Lung (tissue), 11 donors: ENCODE measurements at regions not wholly inside any gene's neighbourhood (a gene's known extent, or its start where the extent isn't known, plus 50 kb on each side); places are given as distances from the start of the nearest gene placed in this dataset.

Experiments used
- ATAC-seq: fragments of 200-7000 bp; cut with Tn5 transposase; one replicate; pipeline ENCODE4 v1.9.1; 2020; ENCODE audit warnings: moderate number of reproducible peaks; ENCODE audit not compliant: insufficient read depth, low FRiP score
- DNase-seq, 3 donors: peaks; one replicate each; pipeline ENCODE4 v3.0.0-alpha.2; 2013 to 2017
- H3K27ac ChIP-seq, 2 donors: one replicate each; pipeline ENCODE4 v1.5.1; 2013; ENCODE audit warnings: mild to moderate bottlenecking in 2 of 2, moderate library complexity in 2 of 2, control low read depth in 1 of 2, inconsistent platforms in 1 of 2, low read depth in 1 of 2, low read length in 1 of 2
- H3K27me3 ChIP-seq, 3 donors: one replicate each; pipeline ENCODE4 v1.5.1; 2013; ENCODE audit warnings: low read length in 2 of 3; ENCODE audit not compliant: control insufficient read depth in 3 of 3, insufficient read depth in 3 of 3
- H3K36me3 ChIP-seq, 4 donors: one replicate each; pipeline ENCODE4 v1.5.1; 2013; ENCODE audit warnings: low read length in 4 of 4, mild to moderate bottlenecking in 1 of 4, moderate library complexity in 1 of 4; ENCODE audit not compliant: control insufficient read depth in 4 of 4, insufficient read depth in 4 of 4
- H3K4me1 ChIP-seq, 5 donors: one replicate each; pipeline ENCODE4 v1.5.1; 2013; ENCODE audit warnings: low read length in 5 of 5, mild to moderate bottlenecking in 2 of 5, moderate library complexity in 1 of 5; ENCODE audit not compliant: control insufficient read depth in 5 of 5, insufficient read depth in 5 of 5
- H3K4me3 ChIP-seq: one replicate; pipeline ENCODE4 v1.5.1; 2013; ENCODE audit warnings: mild to moderate bottlenecking, control low read depth, moderate library complexity
- H3K9ac ChIP-seq, 2 donors: one replicate each; pipeline ENCODE4 v1.5.1; 2013; ENCODE audit warnings: low read length in 2 of 2, control low read depth in 1 of 2; ENCODE audit not compliant: insufficient read depth in 1 of 2
- H3K9me3 ChIP-seq, 4 donors: one replicate each; pipeline ENCODE4 v1.5.1; 2013; ENCODE audit warnings: low read length in 3 of 4, mild to moderate bottlenecking in 1 of 4, moderate library complexity in 1 of 4; ENCODE audit not compliant: control insufficient read depth in 4 of 4, insufficient read depth in 3 of 4
- WGBS, 2 donors: extraction: QIAGEN DNeasy Blood & Tissue Kit; methylation state at CpG; one replicate each; pipeline ENCODE4 v1.1.7; 2013; 5-methylcytosine and 5-hydroxymethylcytosine counted together
- TF ChIP-seq, protein P1 (sequence below): IDR thresholded peaks from 2 replicates; pipeline ENCODE4 v1.5.1; 2012; ENCODE audit warnings: mild to moderate bottlenecking; ENCODE audit errors: control extremely low read depth, extremely low read depth
- donor health status: control.
- donor health status: control.
- donor health status: Bipolar disorder and iron deficiency.
- donor health status: healthy.
- donor health status: DM: yes; HTN: yes; CAD: no.

DNA sequence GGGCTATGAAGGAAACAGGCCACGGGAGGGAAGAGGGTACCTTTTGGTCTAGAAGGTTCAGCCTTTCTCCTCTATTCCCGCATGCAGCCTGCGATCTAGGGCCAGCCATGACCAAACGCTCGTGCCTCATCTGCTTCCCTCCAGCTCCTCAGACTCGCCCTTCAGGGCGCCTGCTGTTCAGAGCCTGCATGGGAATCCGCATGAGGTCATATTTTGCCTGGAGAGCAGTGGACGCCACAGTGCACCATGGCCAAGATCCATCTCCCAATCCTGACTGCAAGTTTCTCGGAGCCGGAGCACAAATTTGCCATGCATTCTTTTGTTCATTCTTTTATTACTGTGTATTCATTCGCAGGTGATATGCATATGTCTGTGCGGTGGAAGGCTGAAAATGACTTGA lies 608.1 kb downstream of the QKI start:
- ATAC-seq (no peak), DNase-seq (no peak)
- Histone ChIP-seq H3K36me3 (no peaks in the 10 kb centered on the region), H3K9ac (no peak overlapping the region), H3K27me3 (no peaks in the 10 kb centered on the region), H3K9me3 (peaks cover 0 to 5% (median 0%) of the 10 kb centered on the region in 4 donors), H3K4me3 (no peak overlapping the region), H3K27ac (no peak overlapping the region), H3K4me1 (no peaks in the 10 kb centered on the region)
- TF ChIP-seq, protein P1, sequence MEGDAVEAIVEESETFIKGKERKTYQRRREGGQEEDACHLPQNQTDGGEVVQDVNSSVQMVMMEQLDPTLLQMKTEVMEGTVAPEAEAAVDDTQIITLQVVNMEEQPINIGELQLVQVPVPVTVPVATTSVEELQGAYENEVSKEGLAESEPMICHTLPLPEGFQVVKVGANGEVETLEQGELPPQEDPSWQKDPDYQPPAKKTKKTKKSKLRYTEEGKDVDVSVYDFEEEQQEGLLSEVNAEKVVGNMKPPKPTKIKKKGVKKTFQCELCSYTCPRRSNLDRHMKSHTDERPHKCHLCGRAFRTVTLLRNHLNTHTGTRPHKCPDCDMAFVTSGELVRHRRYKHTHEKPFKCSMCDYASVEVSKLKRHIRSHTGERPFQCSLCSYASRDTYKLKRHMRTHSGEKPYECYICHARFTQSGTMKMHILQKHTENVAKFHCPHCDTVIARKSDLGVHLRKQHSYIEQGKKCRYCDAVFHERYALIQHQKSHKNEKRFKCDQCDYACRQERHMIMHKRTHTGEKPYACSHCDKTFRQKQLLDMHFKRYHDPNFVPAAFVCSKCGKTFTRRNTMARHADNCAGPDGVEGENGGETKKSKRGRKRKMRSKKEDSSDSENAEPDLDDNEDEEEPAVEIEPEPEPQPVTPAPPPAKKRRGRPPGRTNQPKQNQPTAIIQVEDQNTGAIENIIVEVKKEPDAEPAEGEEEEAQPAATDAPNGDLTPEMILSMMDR = no peak
- 77 to 83% methylated on average over 13 of the region's 13 CpGs for WGBS, 2 donors

DNA sequence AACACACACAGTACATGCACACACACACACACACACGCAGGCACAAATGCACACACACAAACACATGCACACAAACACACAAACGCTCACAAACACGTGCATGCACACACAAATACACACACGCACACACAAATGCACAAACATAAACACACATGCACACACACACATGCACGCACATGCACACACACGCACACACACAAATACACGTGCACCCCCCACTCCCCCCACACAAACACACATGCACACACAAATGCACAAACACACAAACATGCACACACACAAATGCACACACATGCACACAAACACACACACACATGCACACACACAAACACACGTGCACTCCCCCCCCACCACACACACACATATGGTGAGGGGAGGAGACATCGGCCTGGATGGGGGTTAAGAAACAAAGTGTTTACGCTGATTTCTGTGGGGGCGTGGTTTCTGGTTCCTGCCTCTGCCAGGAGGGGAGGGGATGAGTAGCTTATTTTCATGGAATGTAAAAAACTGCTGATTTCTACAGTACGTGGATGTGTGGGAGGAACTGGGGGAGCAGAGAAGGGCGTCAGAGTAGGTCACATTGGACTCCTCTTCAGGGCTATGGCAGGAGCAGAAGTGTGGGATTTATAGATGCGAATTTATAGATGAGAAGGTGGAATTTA lies 607.2 kb downstream of the QKI start:
- Histone ChIP-seq H3K9me3 (peaks cover 0 to 5% (median 0%) of the 10 kb centered on the region in 4 donors), H3K9ac (no peak overlapping the region), H3K27me3 (no peaks in the 10 kb centered on the region), H3K4me3 (no peak overlapping the region), H3K4me1 (no peaks in the 10 kb centered on the region), H3K36me3 (no peaks in the 10 kb centered on the region), H3K27ac (no peak overlapping the region)
- TF ChIP-seq, protein P1 = no peak
- WGBS, 2 donors = 63 to 66% methylated on average over 14 of the region's 14 CpGs
- DNase-seq (peak in 1 of 3 donors; percentile 25), ATAC-seq (no peak)

DNA sequence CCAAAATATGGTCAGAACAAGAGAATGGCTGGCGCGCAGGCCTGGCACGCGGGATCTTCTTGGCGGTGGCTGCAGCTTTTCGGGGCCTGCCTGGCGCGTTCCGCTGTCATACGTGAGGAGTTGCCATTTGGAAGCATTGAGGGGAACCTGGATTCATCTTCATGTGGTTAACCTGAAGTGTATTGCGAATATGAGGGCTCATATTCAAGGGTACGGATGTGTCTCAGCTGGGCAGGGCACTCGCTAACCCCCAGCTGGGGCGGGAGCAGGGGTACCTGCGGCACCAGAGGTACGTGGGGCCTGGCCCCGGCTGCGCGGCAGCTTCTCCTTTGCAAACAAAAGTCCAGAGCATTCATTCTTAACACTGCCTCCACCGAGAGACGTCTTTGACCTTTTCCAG lies 605.6 kb downstream of the QKI start:
- no peaks in the 10 kb centered on the region for H3K27me3 ChIP-seq
- WGBS, 2 donors = 97 to 98% methylated on average over 21 of the region's 21 CpGs

More for the DNA sequence above, 605.6 kb downstream of the QKI start:
- TF ChIP-seq, protein P1 = no peak
- no peak overlapping the region for H3K9ac ChIP-seq
- no peaks in the 10 kb centered on the region for H3K4me1 ChIP-seq
- no peak overlapping the region for H3K4me3 ChIP-seq
- DNase-seq = no peak
- H3K36me3 ChIP-seq = no peaks in the 10 kb centered on the region
- no peak overlapping the region for H3K27ac ChIP-seq
- ATAC-seq = no peak
- peaks cover 0 to 5% (median 0%) of the 10 kb centered on the region in 4 donors for H3K9me3 ChIP-seq
